Gastroesophageal sphincter (tissue), 3 donors: ENCODE measurements at regions not wholly inside any gene's neighbourhood (a gene's known extent, or its start where the extent isn't known, plus 50 kb on each side); places are given as distances from the start of the nearest gene placed in this dataset.

Experiments
- CTCF ChIP-seq, 4 experiments: fragments of 200-600 bp in 2 of 4; fragments of 450-650 bp in 2 of 4; sonication (generic) in 1 of 4; IDR thresholded peaks; one replicate each; pipeline ENCODE4 v1.5.1; 2017 to 2019; ENCODE audit warnings: antibody characterized with exemption in 4 of 4, mild to moderate bottlenecking in 2 of 4, moderate library complexity in 2 of 4
- EP300 ChIP-seq: sonication (generic); formaldehyde crosslinking; IDR thresholded peaks from one replicate; pipeline ENCODE4 v1.6.1; 2017; ENCODE audit warnings: antibody characterized with exemption, mild to moderate bottlenecking
- POLR2A ChIP-seq, 2 donors: fragments of 450-650 bp; IDR thresholded peaks; one replicate each; pipeline ENCODE4 v1.6.1; 2017; ENCODE audit warnings: antibody characterized with exemption in 2 of 2, mild to moderate bottlenecking in 2 of 2, moderate library complexity in 1 of 2
- POLR2AphosphoS5 ChIP-seq: sonication (generic); formaldehyde crosslinking; IDR thresholded peaks from one replicate; pipeline ENCODE4 v1.6.1; 2017; ENCODE audit warnings: antibody characterized with exemption

DNA sequence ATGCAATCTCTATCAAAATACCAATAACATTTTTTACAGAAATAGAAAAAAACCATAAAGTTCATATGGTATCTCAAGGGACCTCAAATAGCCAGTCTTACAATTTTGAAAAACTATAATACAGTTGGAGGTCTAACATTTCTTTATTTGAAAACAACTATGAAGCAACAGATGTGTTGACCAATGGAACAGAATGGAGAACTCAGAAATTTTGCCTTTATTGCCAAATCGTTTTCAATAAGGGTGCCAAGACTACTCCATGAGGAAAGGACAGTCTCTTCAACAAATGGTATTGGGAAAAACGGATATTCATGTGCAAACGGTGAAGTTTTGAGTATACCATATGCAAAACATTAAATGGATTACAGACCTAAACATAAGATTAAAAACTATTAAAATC is 470.8 kb upstream of the DPP6 start:
- TF ChIP-seq CTCF (IDR thresholded peaks at IDR 0.05), result no peak
- TF ChIP-seq POLR2A (IDR thresholded peaks at IDR 0.05), result no peak
- no peak for TF ChIP-seq POLR2AphosphoS5
- TF ChIP-seq EP300, result no peak
